Liver (tissue), 8 donors: ENCODE measurements at regions not wholly inside any gene's neighbourhood (a gene's known extent, or its start where the extent isn't known, plus 50 kb on each side); places are given as distances from the start of the nearest gene placed in this dataset.

ENCODE experiments used
- DNase-seq: peaks from one replicate; pipeline ENCODE4 v3.0.0-alpha.2; 2017; ENCODE audit warnings: low spot score
- H3K27ac ChIP-seq, 2 donors: one replicate each; pipeline ENCODE4 v1.7.0; 2013; ENCODE audit warnings: inconsistent platforms in 2 of 2, low read length in 2 of 2, control low read depth in 1 of 2, low read depth in 1 of 2, mild to moderate bottlenecking in 1 of 2
- H3K27me3 ChIP-seq, 4 donors: one replicate each; pipeline versions ENCODE4 v1.6.1 to v1.7.0; 2013; ENCODE audit warnings: low read length in 3 of 4, inconsistent platforms in 1 of 4, mild to moderate bottlenecking in 1 of 4, moderate library complexity in 1 of 4; ENCODE audit not compliant: control insufficient read depth in 4 of 4, insufficient read depth in 4 of 4
- H3K36me3 ChIP-seq, 4 donors: one replicate each; pipeline versions ENCODE4 v1.6.1 to v1.7.0; 2013; ENCODE audit warnings: low read length in 3 of 4, mild to moderate bottlenecking in 3 of 4, low read depth in 1 of 4, moderate library complexity in 1 of 4; ENCODE audit not compliant: control insufficient read depth in 4 of 4, insufficient read depth in 3 of 4
- H3K4me1 ChIP-seq, 4 donors: one replicate each; pipeline versions ENCODE4 v1.6.1 to v1.7.0; 2013; ENCODE audit warnings: low read length in 3 of 4, mild to moderate bottlenecking in 3 of 4, moderate library complexity in 1 of 4; ENCODE audit not compliant: control insufficient read depth in 4 of 4, insufficient read depth in 4 of 4
- H3K4me3 ChIP-seq, 3 donors: one replicate each; pipeline versions ENCODE4 v1.6.1 to v1.7.0; 2013; ENCODE audit warnings: low read length in 3 of 3, control low read depth in 1 of 3, low read depth in 1 of 3, mild to moderate bottlenecking in 1 of 3
- H3K9ac ChIP-seq, 2 donors: one replicate each; pipeline ENCODE4 v1.7.0; 2013; ENCODE audit warnings: low read length in 2 of 2, mild to moderate bottlenecking in 2 of 2, moderate library complexity in 2 of 2, control low read depth in 1 of 2, low read depth in 1 of 2
- H3K9me3 ChIP-seq, 4 donors: one replicate each; pipeline versions ENCODE4 v1.6.1 to v1.7.0; 2013; ENCODE audit warnings: low read length in 3 of 4; ENCODE audit not compliant: control insufficient read depth in 4 of 4
- CTCF ChIP-seq: fragments of 150-350 bp; IDR thresholded peaks from 2 replicates; pipeline ENCODE4 v1.5.1; 2017; ENCODE audit warnings: improper control_type of control experiment, low read depth, low read length; ENCODE audit not compliant: missing input control
- FOXA1 ChIP-seq: IDR thresholded peaks from 2 replicates; pipeline ENCODE4 v1.6.1; 2016; ENCODE audit warnings: antibody characterized with exemption
- FOXA2 ChIP-seq: IDR thresholded peaks from 2 replicates; pipeline ENCODE4 v1.6.1; 2016; ENCODE audit warnings: antibody characterized with exemption
- GABPA ChIP-seq, 2 donors: IDR thresholded peaks in 1 of 2; conservative IDR thresholded peaks in 1 of 2; 2 replicates each; pipeline ENCODE4 v1.6.1; 2016; ENCODE audit warnings: antibody characterized with exemption in 2 of 2, mild to moderate bottlenecking in 1 of 2, moderate library complexity in 1 of 2
- HNF4A ChIP-seq, 2 donors: conservative IDR thresholded peaks; 2 replicates each; pipeline ENCODE4 v1.6.1; 2016; ENCODE audit warnings: antibody characterized with exemption in 2 of 2, mild to moderate bottlenecking in 2 of 2
- HNF4G ChIP-seq: IDR thresholded peaks from 2 replicates; pipeline ENCODE4 v1.6.1; 2016; ENCODE audit warnings: antibody characterized with exemption
- JUND ChIP-seq, 2 donors: IDR thresholded peaks; 2 replicates each; pipeline ENCODE4 v1.6.1; 2016; ENCODE audit warnings: antibody characterized with exemption in 2 of 2
- NR2F2 ChIP-seq: IDR thresholded peaks from 2 replicates; pipeline ENCODE4 v1.6.1; 2016; ENCODE audit warnings: antibody characterized with exemption
- RAD21 ChIP-seq, 2 donors: IDR thresholded peaks; 2 replicates each; pipeline ENCODE4 v1.6.1; 2016; ENCODE audit warnings: antibody characterized with exemption in 2 of 2, mild to moderate bottlenecking in 2 of 2
- REST ChIP-seq: IDR thresholded peaks from 2 replicates; pipeline ENCODE4 v1.6.1; 2016; ENCODE audit warnings: antibody characterized with exemption, mild to moderate bottlenecking
- SP1 ChIP-seq: IDR thresholded peaks from 2 replicates; pipeline ENCODE4 v1.6.1; 2018; ENCODE audit warnings: antibody characterized with exemption, mild to moderate bottlenecking
- TAF1 ChIP-seq: conservative IDR thresholded peaks from 2 replicates; pipeline ENCODE4 v1.6.1; 2016; ENCODE audit warnings: antibody characterized with exemption, mild to moderate bottlenecking
- YY1 ChIP-seq: IDR thresholded peaks from 2 replicates; pipeline ENCODE4 v1.6.1; 2016; ENCODE audit warnings: antibody characterized with exemption, mild to moderate bottlenecking
- WGBS: extraction: QIAGEN DNeasy Blood & Tissue Kit; methylation state at CpG from one replicate; pipeline ENCODE4 v1.1.7; 2013; 5-methylcytosine and 5-hydroxymethylcytosine counted together
- donor health status: healthy.
- donor health status: healthy.
- donor health status: healthy.
- donor health status: healthy.
- donor health status: healthy.

GRCh38 chr1:118828038-118828437 lies 160.1 kb downstream of the TBX15 start:
- TF ChIP-seq JUND (IDR thresholded peaks at IDR 0.05) (no peak), HNF4A (conservative IDR thresholded peaks at IDR 0.05) (no peak), FOXA2 (no peak), RAD21 (IDR thresholded peaks at IDR 0.05) (no peak)
- no peak for DNase-seq
- no peak overlapping the region for H3K27ac ChIP-seq
- no peak overlapping the region for H3K4me3 ChIP-seq
- H3K9me3 ChIP-seq = peaks cover 0 to 3% (median 0%) of the 10 kb centered on the region in 4 donors
- no peaks in the 10 kb centered on the region for H3K27me3 ChIP-seq
- peaks cover 0 to 4% (median 0%) of the 10 kb centered on the region in 4 donors for H3K4me1 ChIP-seq
- no peak overlapping the region for H3K9ac ChIP-seq
- H3K36me3 ChIP-seq = no peaks in the 10 kb centered on the region

- DNase-seq = no peak
- Histone ChIP-seq H3K4me3 (no peak overlapping the region), H3K9ac (no peak overlapping the region), H3K4me1 (peaks cover 0 to 4% (median 0%) of the 10 kb centered on the region in 4 donors), H3K9me3 (peaks cover 0 to 3% (median 0%) of the 10 kb centered on the region in 4 donors), H3K27me3 (no peaks in the 10 kb centered on the region), H3K36me3 (no peaks in the 10 kb centered on the region), H3K27ac (no peak overlapping the region)
- TF ChIP-seq JUND (IDR thresholded peaks at IDR 0.05) (no peak), YY1 (no peak), GABPA (IDR thresholded peaks at IDR 0.05 in 1 of 2, conservative IDR thresholded peaks at IDR 0.05 in 1 of 2) (no peak), SP1 (no peak), CTCF (no peak), TAF1 (no peak)
- 80% methylated on average over 1 of the region's 1 CpG for WGBS
Observed at GRCh38 chr1:118827636-118828035, 160.5 kb downstream of the TBX15 start.

- Histone ChIP-seq H3K4me3 (no peak overlapping the region), H3K9ac (no peak overlapping the region), H3K36me3 (no peaks in the 10 kb centered on the region), H3K27me3 (no peaks in the 10 kb centered on the region), H3K9me3 (peaks cover 0 to 3% (median 0%) of the 10 kb centered on the region in 4 donors), H3K27ac (no peak overlapping the region), H3K4me1 (peaks cover 0 to 4% (median 0%) of the 10 kb centered on the region in 4 donors)
- DNase-seq = no peak
- WGBS = 86% methylated on average over 3 of the region's 3 CpGs
- TF ChIP-seq GABPA (IDR thresholded peaks at IDR 0.05 in 1 of 2, conservative IDR thresholded peaks at IDR 0.05 in 1 of 2) = no peak
- TF ChIP-seq FOXA1 = no peak
- no peak for TF ChIP-seq NR2F2
- TF ChIP-seq REST = no peak
- TF ChIP-seq HNF4G = no peak
- no peak for TF ChIP-seq HNF4A (conservative IDR thresholded peaks at IDR 0.05)
Observed at GRCh38 chr1:118827207-118827606, 160.9 kb downstream of the TBX15 start.
